K562 (cell line): ENCODE measurements at regions not wholly inside any gene's neighbourhood (a gene's known extent, or its start where the extent isn't known, plus 50 kb on each side); places are given as distances from the start of the nearest gene placed in this dataset.

Experiments used
- ATAC-seq: fragments of 200-7000 bp; cut with Tn5 transposase; 3 replicates; pipeline ENCODE4 v1.9.1; 2020; ENCODE audit warnings: moderate library complexity
- BruUV-seq: library from RNA; stranded (reverse); fragments of 400-500 nt; replicated peaks from 2 replicates; lab custom pipeline; 2021; lab: Mats Ljungman, UMichigan
- CTCF ChIA-PET: fragments of 300-600 bp; formaldehyde crosslinking; extraction: SDS; loops from one replicate; lab custom pipeline; 2021; ENCODE audit warnings: low intra/inter-chr PET ratio; lab: Yijun Ruan, JAX
- POLR2A ChIA-PET: fragments of 300-600, 350-650 bp; sonication (Branson Sonifier 250); formaldehyde crosslinking; extraction: SDS; loops from one replicate; lab custom pipeline; 2021; ENCODE audit warnings: antibody characterized with exemption, inconsistent platforms; lab: Yijun Ruan, JAX
- DNase-seq, 4 experiments: peaks; one replicate each; pipeline versions ENCODE4 v3.0.0 to v3.0.0-alpha.2; 2011 to 2018; ENCODE audit warnings: low spot score in 3 of 4, mixed read lengths in 3 of 4; ENCODE audit errors: extremely low read depth in 1 of 4
- FAIRE-seq: peaks from 2 replicates; lab custom pipeline; 2011; peaks lifted over from hg19 to GRCh38; lab: Jason Lieb, UNC
- H2AFZ ChIP-seq: 2 replicates; pipeline ENCODE4 v1.6.0; 2011; ENCODE audit warnings: low read depth, low read length, control low read depth, inconsistent platforms
- H3K27ac ChIP-seq: fragments of 200-600 bp; 3 replicates; pipeline ENCODE4 v1.8.0; 2011; ENCODE audit warnings: low read depth, mild to moderate bottlenecking, control low read depth, inconsistent platforms, low read length, moderate library complexity, mixed read lengths; ENCODE audit errors: extremely low read depth
- H3K27me3 ChIP-seq, 2 experiments: fragments of 300-600 bp in 1 of 2; 2 replicates in 1 of 2; 3 replicates in 1 of 2; pipeline versions ENCODE4 v1.6.0 to v1.8.0; 2011; ENCODE audit warnings: inconsistent platforms in 2 of 2, low read length in 2 of 2, mild to moderate bottlenecking in 1 of 2, mixed read lengths in 1 of 2, moderate library complexity in 1 of 2; ENCODE audit not compliant: control insufficient read depth in 2 of 2, insufficient read depth in 2 of 2
- H3K36me3 ChIP-seq: fragments of 300-600 bp; 3 replicates; pipeline ENCODE4 v1.8.0; 2011; ENCODE audit warnings: mild to moderate bottlenecking, low read length, inconsistent platforms; ENCODE audit not compliant: control insufficient read depth, insufficient read depth
- H3K4me1 ChIP-seq, 2 experiments: fragments of 200-600 bp in 1 of 2; replicated peaks in 1 of 2; 2 replicates in 1 of 2; 3 replicates in 1 of 2; pipeline versions ENCODE4 v1.5.1 to v1.8.0; 2011; ENCODE audit warnings: inconsistent platforms in 2 of 2, low read length in 2 of 2, mild to moderate bottlenecking in 1 of 2, mixed read lengths in 1 of 2, moderate library complexity in 1 of 2; ENCODE audit not compliant: control insufficient read depth in 2 of 2, insufficient read depth in 2 of 2
- H3K4me2 ChIP-seq: 2 replicates; pipeline ENCODE4 v1.6.1; 2011; ENCODE audit warnings: low read length, control low read depth, inconsistent platforms, mixed read lengths; ENCODE audit not compliant: insufficient read depth
- H3K4me3 ChIP-seq: fragments of 200-600 bp; sonication (generic), shearing (Covaris generic); 2 replicates; pipeline ENCODE4 v1.5.1; 2016; ENCODE audit warnings: control low read depth, inconsistent platforms
- H3K79me2 ChIP-seq: fragments of 200-600 bp; 3 replicates; pipeline ENCODE4 v1.8.0; 2011; ENCODE audit warnings: low read length, inconsistent platforms; ENCODE audit not compliant: control insufficient read depth, insufficient read depth
- H3K9ac ChIP-seq, 2 experiments: 2 replicates each; pipeline versions ENCODE4 v1.6.0 to v1.6.1; 2011; ENCODE audit warnings: low read depth in 2 of 2, low read length in 2 of 2, control low read depth in 1 of 2, inconsistent platforms in 1 of 2, mild to moderate bottlenecking in 1 of 2, mixed read lengths in 1 of 2; ENCODE audit not compliant: insufficient read depth in 1 of 2
- H3K9me1 ChIP-seq: one replicate; pipeline ENCODE4 v1.6.0; 2011; ENCODE audit warnings: inconsistent platforms, mild to moderate bottlenecking, low read length, moderate library complexity; ENCODE audit not compliant: control insufficient read depth, insufficient read depth
- H3K9me3 ChIP-seq: replicated peaks from 2 replicates; pipeline ENCODE4 v1.5.1; 2011; ENCODE audit warnings: low read depth, low read length, inconsistent platforms; ENCODE audit not compliant: control insufficient read depth, insufficient read depth
- H4K20me1 ChIP-seq: replicated peaks from 2 replicates; pipeline ENCODE4 v1.6.1; 2011; ENCODE audit warnings: low read length, inconsistent platforms, mixed read lengths; ENCODE audit not compliant: control insufficient read depth, insufficient read depth
- BMI1 ChIP-seq: fragments of 150-350 bp; IDR thresholded peaks from 2 replicates; pipeline ENCODE4 v1.6.1; 2014; ENCODE audit warnings: low read length
- JUN ChIP-seq, 2 experiments: sonication (generic) in 1 of 2; formaldehyde crosslinking in 1 of 2; IDR thresholded peaks; 2 replicates each; pipeline versions ENCODE4 v1.6.1 to v1.8.0; 2012 to 2022; ENCODE audit warnings: borderline replicate concordance in 2 of 2, mild to moderate bottlenecking in 2 of 2, improper control_type of control experiment in 1 of 2, low read depth in 1 of 2, low read length in 1 of 2, missing genetic modification reagents in 1 of 2
- LEF1 ChIP-seq: fragments of 450-650 bp; IDR thresholded peaks from 2 replicates; pipeline ENCODE4 v1.6.1; 2016; ENCODE audit warnings: mild to moderate bottlenecking
- RBM22 ChIP-seq: fragments of 200-400 bp; formaldehyde crosslinking; IDR thresholded peaks from 2 replicates; pipeline ENCODE4 v1.6.1; 2018; ENCODE audit warnings: low read length, low read depth; ENCODE audit not compliant: poor library complexity, severe bottlenecking
- RNF2 ChIP-seq: sonication (generic); IDR thresholded peaks from 2 replicates; pipeline ENCODE4 v1.6.1; 2016
- SRF ChIP-seq, 2 experiments: fragments of 250-450, 450-650 bp in 1 of 2; sonication (Bioruptor Pico) in 1 of 2; sonication (generic) in 1 of 2; formaldehyde crosslinking; IDR thresholded peaks; 2 replicates each; pipeline versions ENCODE4 v1.5.0 to v1.5.1; 2020 to 2022; ENCODE audit warnings: mild to moderate bottlenecking in 1 of 2, missing genetic modification reagents in 1 of 2
- YBX1 ChIP-seq: fragments of 450-650 bp; IDR thresholded peaks from 2 replicates; pipeline ENCODE4 v1.7.1; 2016; ENCODE audit warnings: mild to moderate bottlenecking
- ZBTB8A ChIP-seq: fragments of 450-650 bp; IDR thresholded peaks from 2 replicates; pipeline ENCODE4 v1.6.1; 2018; ENCODE audit warnings: mild to moderate bottlenecking, moderate library complexity; ENCODE audit not compliant: partially characterized antibody
- ZNF384 ChIP-seq: IDR thresholded peaks from 2 replicates; pipeline ENCODE4 v1.6.1; 2012; ENCODE audit warnings: low read depth, low read length, improper control_type of control experiment
- ZNF830 ChIP-seq: fragments of 250-450 bp; sonication (Bioruptor Pico); IDR thresholded peaks from 2 replicates; pipeline ENCODE4 v1.5.0; 2021; ENCODE audit warnings: mild to moderate bottlenecking
- WGBS: fragments of 100-300 bp; shearing (Covaris generic); methylation state at CpG from one replicate; pipeline ENCODE4 v1.1.6; 2016; ENCODE audit warnings: low coverage, mixed read lengths; ENCODE audit not compliant: insufficient coverage; ENCODE audit errors: missing lambda C conversion rate; 5-methylcytosine and 5-hydroxymethylcytosine counted together
- in situ Hi-C: fragments of 300-500 bp; cut with MboI; formaldehyde crosslinking; loops from 4 replicates; pipeline ENCODE4 v1.15.0; 2018; ENCODE audit warnings: inconsistent platforms, mixed read lengths
- intact Hi-C: fragments of 100-400 bp; cut with micrococcal nuclease; formaldehyde crosslinking; loops from 2 replicates; pipeline ENCODE4 v1.14.2; 2022
- TF ChIP-seq, protein P1 (sequence below): fragments of 250-450 bp; sonication (Bioruptor Pico); IDR thresholded peaks from 2 replicates; pipeline ENCODE4 v1.8.0; 2021; ENCODE audit warnings: mild to moderate bottlenecking, moderate library complexity
- TF ChIP-seq, protein P2 (sequence below), 2 experiments: fragments of 450-650 bp in 1 of 2; IDR thresholded peaks; 2 replicates each; pipeline ENCODE4 v1.6.1; 2011 to 2017; ENCODE audit warnings: low read depth in 2 of 2, antibody characterized with exemption in 1 of 2, borderline replicate concordance in 1 of 2, low read length in 1 of 2, mild to moderate bottlenecking in 1 of 2, mixed read lengths in 1 of 2; ENCODE audit not compliant: control insufficient read depth in 1 of 2

DNA sequence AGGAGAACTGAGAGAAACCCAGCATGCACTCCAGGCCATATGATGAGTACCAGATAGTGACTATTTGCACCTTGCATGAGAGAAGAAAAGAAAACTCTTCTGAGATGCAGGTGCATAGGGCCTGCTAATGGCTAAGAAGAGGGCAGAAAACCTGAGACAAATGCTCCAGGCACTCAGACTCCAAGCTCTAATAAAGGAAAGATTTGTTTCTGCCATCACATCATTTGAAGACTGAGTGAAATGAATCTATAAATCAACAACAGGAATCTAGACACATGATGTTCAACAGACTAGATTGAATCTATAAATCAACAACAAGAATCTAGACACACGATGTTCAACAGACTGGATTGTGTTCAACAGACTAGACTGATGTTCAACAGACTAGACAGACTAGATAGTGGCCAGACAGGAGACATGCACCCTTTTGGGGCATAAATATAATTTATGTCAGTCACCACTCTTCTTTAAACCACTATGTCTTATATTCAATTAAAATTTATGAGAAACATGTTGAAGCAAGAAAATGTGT, 482.7 kb upstream of the UBE2E3 start:
- Histone ChIP-seq H3K27me3 (no peaks in the 10 kb centered on the region), H3K4me2 (no peak overlapping the region), H3K9ac (no peak overlapping the region), H3K4me3 (no peak overlapping the region), H3K4me1 (no peaks in the 10 kb centered on the region), H3K9me1 (no peaks in the 10 kb centered on the region), H3K36me3 (no peaks in the 10 kb centered on the region), H3K9me3 (no peaks in the 10 kb centered on the region), H3K79me2 (no peaks in the 10 kb centered on the region), H3K27ac (no peak overlapping the region), H4K20me1 (no peaks in the 10 kb centered on the region), H2AFZ (no peak overlapping the region)
- in situ Hi-C loops = no loop called here
- ChIA-PET POLR2A (no interaction called here), CTCF (no interaction called here)
- FAIRE-seq (no peak), DNase-seq (no peak), ATAC-seq (no peak)
- intact Hi-C loops = no loop called here
- BruUV-seq = no TSS peak
- 0% methylated on average over 1 of the region's 1 CpG for WGBS
- TF ChIP-seq RNF2 (no peak), YBX1 (no peak), SRF (CRISPR knock-in tag; IDR thresholded peaks at IDR 0.05) (no peak)

DNA sequence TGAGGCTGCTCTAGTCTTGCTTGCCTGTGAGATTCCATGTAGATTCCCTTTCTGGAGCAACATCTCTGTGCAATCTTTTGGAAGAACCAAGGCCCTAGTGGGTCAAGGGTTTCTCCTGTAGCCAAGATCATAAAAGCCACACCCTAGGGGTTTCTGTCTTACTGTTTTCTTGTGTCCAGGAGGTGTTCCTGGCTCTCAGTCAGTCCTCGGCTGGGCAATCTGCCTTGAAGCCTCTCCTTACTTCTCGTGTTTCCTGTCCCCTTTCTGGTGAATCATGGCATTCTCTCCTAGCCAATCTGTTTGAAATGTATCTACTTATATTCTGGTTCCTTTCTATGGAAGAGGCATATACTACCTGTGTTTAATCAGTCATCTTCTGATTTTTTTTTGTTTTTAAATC, 484.8 kb upstream of the UBE2E3 start:
- Histone ChIP-seq H3K27ac (no peak overlapping the region), H3K27me3 (no peaks in the 10 kb centered on the region), H3K79me2 (no peaks in the 10 kb centered on the region), H3K4me2 (no peak overlapping the region), H3K4me1 (no peaks in the 10 kb centered on the region), H2AFZ (no peak overlapping the region), H3K4me3 (no peak overlapping the region), H3K36me3 (no peaks in the 10 kb centered on the region), H3K9me3 (no peaks in the 10 kb centered on the region), H3K9me1 (no peaks in the 10 kb centered on the region), H3K9ac (no peak overlapping the region), H4K20me1 (no peaks in the 10 kb centered on the region)
- FAIRE-seq (no peak), DNase-seq (no peak), ATAC-seq (no peak)
- in situ Hi-C loops (no loop called here), intact Hi-C loops (no loop called here)
- ChIA-PET POLR2A (no interaction called here), CTCF (no interaction called here)
- WGBS = 3% methylated on average over 2 of the region's 2 CpGs
- no TSS peak for BruUV-seq
- no peak for TF ChIP-seq RBM22
- no peak for TF ChIP-seq ZBTB8A
- no peak for TF ChIP-seq BMI1
- TF ChIP-seq ZNF830 (CRISPR knock-in tag) = no peak
- TF ChIP-seq LEF1 = no peak
- TF ChIP-seq JUN (IDR thresholded peaks at IDR 0.05; ENCODE audit: borderline replicate concordance, low read depth, low read length) = no peak
- no peak for TF ChIP-seq JUN (CRISPR knock-in tag; IDR thresholded peaks at IDR 0.05; ENCODE audit: borderline replicate concordance)
- TF ChIP-seq, protein P1, sequence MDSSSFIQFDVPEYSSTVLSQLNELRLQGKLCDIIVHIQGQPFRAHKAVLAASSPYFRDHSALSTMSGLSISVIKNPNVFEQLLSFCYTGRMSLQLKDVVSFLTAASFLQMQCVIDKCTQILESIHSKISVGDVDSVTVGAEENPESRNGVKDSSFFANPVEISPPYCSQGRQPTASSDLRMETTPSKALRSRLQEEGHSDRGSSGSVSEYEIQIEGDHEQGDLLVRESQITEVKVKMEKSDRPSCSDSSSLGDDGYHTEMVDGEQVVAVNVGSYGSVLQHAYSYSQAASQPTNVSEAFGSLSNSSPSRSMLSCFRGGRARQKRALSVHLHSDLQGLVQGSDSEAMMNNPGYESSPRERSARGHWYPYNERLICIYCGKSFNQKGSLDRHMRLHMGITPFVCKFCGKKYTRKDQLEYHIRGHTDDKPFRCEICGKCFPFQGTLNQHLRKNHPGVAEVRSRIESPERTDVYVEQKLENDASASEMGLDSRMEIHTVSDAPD (CRISPR knock-in tag) = no peak
- TF ChIP-seq ZNF384 = no peak
- TF ChIP-seq, protein P2, sequence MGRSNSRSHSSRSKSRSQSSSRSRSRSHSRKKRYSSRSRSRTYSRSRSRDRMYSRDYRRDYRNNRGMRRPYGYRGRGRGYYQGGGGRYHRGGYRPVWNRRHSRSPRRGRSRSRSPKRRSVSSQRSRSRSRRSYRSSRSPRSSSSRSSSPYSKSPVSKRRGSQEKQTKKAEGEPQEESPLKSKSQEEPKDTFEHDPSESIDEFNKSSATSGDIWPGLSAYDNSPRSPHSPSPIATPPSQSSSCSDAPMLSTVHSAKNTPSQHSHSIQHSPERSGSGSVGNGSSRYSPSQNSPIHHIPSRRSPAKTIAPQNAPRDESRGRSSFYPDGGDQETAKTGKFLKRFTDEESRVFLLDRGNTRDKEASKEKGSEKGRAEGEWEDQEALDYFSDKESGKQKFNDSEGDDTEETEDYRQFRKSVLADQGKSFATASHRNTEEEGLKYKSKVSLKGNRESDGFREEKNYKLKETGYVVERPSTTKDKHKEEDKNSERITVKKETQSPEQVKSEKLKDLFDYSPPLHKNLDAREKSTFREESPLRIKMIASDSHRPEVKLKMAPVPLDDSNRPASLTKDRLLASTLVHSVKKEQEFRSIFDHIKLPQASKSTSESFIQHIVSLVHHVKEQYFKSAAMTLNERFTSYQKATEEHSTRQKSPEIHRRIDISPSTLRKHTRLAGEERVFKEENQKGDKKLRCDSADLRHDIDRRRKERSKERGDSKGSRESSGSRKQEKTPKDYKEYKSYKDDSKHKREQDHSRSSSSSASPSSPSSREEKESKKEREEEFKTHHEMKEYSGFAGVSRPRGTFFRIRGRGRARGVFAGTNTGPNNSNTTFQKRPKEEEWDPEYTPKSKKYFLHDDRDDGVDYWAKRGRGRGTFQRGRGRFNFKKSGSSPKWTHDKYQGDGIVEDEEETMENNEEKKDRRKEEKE (IDR thresholded peaks at IDR 0.05; ENCODE audit: borderline replicate concordance in 1 of 2, control insufficient read depth in 1 of 2, low read depth in 2 of 2, low read length in 1 of 2) = no peak
